Liver (tissue), 3 donors: ENCODE measurements at regions not wholly inside any gene's neighbourhood (a gene's known extent, or its start where the extent isn't known, plus 50 kb on each side); places are given as distances from the start of the nearest gene placed in this dataset.

Experiments used
- ATF3 ChIP-seq: IDR thresholded peaks from 2 replicates; pipeline ENCODE4 v1.6.1; 2016; ENCODE audit warnings: antibody characterized with exemption
- CTCF ChIP-seq: fragments of 150-350 bp; IDR thresholded peaks from 2 replicates; pipeline ENCODE4 v1.5.1; 2017; ENCODE audit warnings: improper control_type of control experiment, low read depth, low read length; ENCODE audit not compliant: missing input control
- JUND ChIP-seq, 2 donors: IDR thresholded peaks; 2 replicates each; pipeline ENCODE4 v1.6.1; 2016; ENCODE audit warnings: antibody characterized with exemption in 2 of 2
- MAX ChIP-seq: IDR thresholded peaks from 2 replicates; pipeline ENCODE4 v1.6.1; 2016; ENCODE audit warnings: antibody characterized with exemption
- NR2F2 ChIP-seq: IDR thresholded peaks from 2 replicates; pipeline ENCODE4 v1.6.1; 2016; ENCODE audit warnings: antibody characterized with exemption
- RAD21 ChIP-seq, 2 donors: IDR thresholded peaks; 2 replicates each; pipeline ENCODE4 v1.6.1; 2016; ENCODE audit warnings: antibody characterized with exemption in 2 of 2, mild to moderate bottlenecking in 2 of 2
- REST ChIP-seq: IDR thresholded peaks from 2 replicates; pipeline ENCODE4 v1.6.1; 2016; ENCODE audit warnings: antibody characterized with exemption, mild to moderate bottlenecking
- TAF1 ChIP-seq: conservative IDR thresholded peaks from 2 replicates; pipeline ENCODE4 v1.6.1; 2016; ENCODE audit warnings: antibody characterized with exemption, mild to moderate bottlenecking
- YY1 ChIP-seq: IDR thresholded peaks from 2 replicates; pipeline ENCODE4 v1.6.1; 2016; ENCODE audit warnings: antibody characterized with exemption, mild to moderate bottlenecking
- ZBTB33 ChIP-seq: IDR thresholded peaks from 2 replicates; pipeline ENCODE4 v1.6.1; 2016; ENCODE audit warnings: antibody characterized with exemption
- donor health status: healthy.
- donor health status: healthy.

GRCh38 chr6:122859676-122860075 lies 70.6 kb downstream of the SMPDL3A start:
- TF ChIP-seq CTCF = no peak
- no peak for TF ChIP-seq REST
- TF ChIP-seq ATF3 = no peak
- no peak for TF ChIP-seq TAF1
- no peak for TF ChIP-seq JUND (IDR thresholded peaks at IDR 0.05)
- no peak for TF ChIP-seq MAX
- no peak for TF ChIP-seq RAD21 (IDR thresholded peaks at IDR 0.05)
- TF ChIP-seq NR2F2 = no peak
- no peak for TF ChIP-seq ZBTB33
- TF ChIP-seq YY1 = no peak
